Aorta (tissue), 5 donors: ENCODE measurements at regions not wholly inside any gene's neighbourhood (a gene's known extent, or its start where the extent isn't known, plus 50 kb on each side); places are given as distances from the start of the nearest gene placed in this dataset.

Experiments used
- ATAC-seq: fragments of 200-7000 bp; cut with Tn5 transposase; one replicate; pipeline ENCODE4 v1.9.1; 2022; ENCODE audit warnings: moderate library complexity; ENCODE audit not compliant: low FRiP score
- DNase-seq, 2 donors: peaks; one replicate each; pipeline ENCODE4 v3.0.0-alpha.2; 2020
- H3K27ac ChIP-seq, 2 donors: one replicate each; pipeline ENCODE4 v1.5.1; 2013; ENCODE audit warnings: low read length in 2 of 2, mild to moderate bottlenecking in 2 of 2, moderate library complexity in 2 of 2, control low read depth in 1 of 2, inconsistent platforms in 1 of 2, low read depth in 1 of 2
- H3K27me3 ChIP-seq, 2 donors: one replicate each; pipeline ENCODE4 v1.6.1; 2013; ENCODE audit warnings: control low read depth in 1 of 2, low read length in 1 of 2, mild to moderate bottlenecking in 1 of 2, moderate library complexity in 1 of 2; ENCODE audit not compliant: insufficient read depth in 2 of 2, control insufficient read depth in 1 of 2
- H3K36me3 ChIP-seq, 2 donors: one replicate each; pipeline ENCODE4 v1.6.1; 2013; ENCODE audit warnings: control low read depth in 1 of 2, low read length in 1 of 2, mild to moderate bottlenecking in 1 of 2; ENCODE audit not compliant: insufficient read depth in 2 of 2, control insufficient read depth in 1 of 2
- H3K4me1 ChIP-seq, 2 donors: one replicate each; pipeline ENCODE4 v1.6.1; 2013; ENCODE audit warnings: low read length in 2 of 2, control low read depth in 1 of 2, mild to moderate bottlenecking in 1 of 2, moderate library complexity in 1 of 2; ENCODE audit not compliant: insufficient read depth in 2 of 2, control insufficient read depth in 1 of 2
- H3K4me3 ChIP-seq, 2 donors: one replicate each; pipeline ENCODE4 v1.5.1; 2013; ENCODE audit warnings: low read length in 2 of 2, control low read depth in 1 of 2, mild to moderate bottlenecking in 1 of 2
- H3K9me3 ChIP-seq: one replicate; pipeline ENCODE4 v1.6.1; 2013; ENCODE audit warnings: mild to moderate bottlenecking, low read length; ENCODE audit not compliant: control insufficient read depth
- WGBS, 2 donors: extraction: QIAGEN DNeasy Blood & Tissue Kit; methylation state at CpG; one replicate each; pipeline ENCODE4 v1.1.7; 2013; 5-methylcytosine and 5-hydroxymethylcytosine counted together
- intact Hi-C, 2 donors: fragments of 100-400 bp; cut with DNase I; formaldehyde crosslinking; loops; one replicate each; pipeline versions ENCODE4 v1.14.2 to v1.15.0; 2022
- donor health status: healthy with polysubstance abuse.
- donor health status: Bipolar disorder and iron deficiency.
- donor health status: DM: no; HTN: no; CAD: no.
- donor health status: DM: no; HTN: no; CAD: no.
- donor health status: DM: yes; HTN: yes; CAD: no.

DNA sequence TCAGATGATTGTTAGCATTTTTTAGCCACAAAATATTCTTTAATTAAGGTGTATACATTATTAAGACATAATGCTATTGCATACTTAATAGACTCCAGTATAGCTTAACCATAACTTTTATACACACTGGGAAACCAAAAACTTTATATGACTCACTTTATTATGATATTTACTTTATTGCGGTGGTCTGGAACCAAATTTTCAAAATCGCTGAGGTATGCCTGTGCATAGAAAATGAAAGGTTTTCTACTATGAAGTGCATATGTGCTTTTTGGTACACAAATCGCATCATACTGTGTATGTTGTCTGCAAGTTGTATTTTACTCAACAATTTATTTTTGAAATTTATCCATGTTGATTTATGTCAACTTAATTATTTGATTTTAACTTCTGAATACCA lies 875.1 kb downstream of the SLC4A3 start:
- Histone ChIP-seq H3K36me3 (no peaks in the 10 kb centered on the region), H3K4me1 (no peaks in the 10 kb centered on the region), H3K27ac (no peak overlapping the region), H3K9me3 (no peaks in the 10 kb centered on the region), H3K4me3 (no peak overlapping the region), H3K27me3 (no peaks in the 10 kb centered on the region)
- WGBS, 2 donors: 97 to 99% methylated on average over 3 of the region's 3 CpGs
- ATAC-seq (no peak), DNase-seq (no peak)
- intact Hi-C loops: no loop called here

DNA sequence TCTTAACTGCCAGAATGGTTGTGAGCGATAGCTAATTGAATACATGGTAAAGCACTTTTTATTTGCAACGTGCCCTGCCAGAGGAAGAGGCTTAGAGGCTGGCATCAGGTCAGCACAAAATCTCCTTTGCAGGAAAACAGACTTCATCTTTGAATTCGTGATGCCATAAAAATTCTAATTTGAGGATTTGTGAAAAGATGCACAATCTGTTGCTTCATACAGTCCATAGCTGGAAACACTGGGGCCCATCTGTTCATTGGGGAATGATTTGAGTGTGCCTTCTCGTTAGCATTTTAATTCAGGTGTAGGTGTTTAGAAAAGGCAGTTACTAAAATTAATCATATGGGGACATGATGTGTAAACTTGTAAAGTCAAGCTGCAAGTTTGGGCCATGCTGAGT lies 876.0 kb downstream of the SLC4A3 start:
- Histone ChIP-seq H3K4me1 (no peaks in the 10 kb centered on the region), H3K27me3 (no peaks in the 10 kb centered on the region), H3K27ac (no peak overlapping the region), H3K4me3 (no peak overlapping the region), H3K36me3 (no peaks in the 10 kb centered on the region), H3K9me3 (no peaks in the 10 kb centered on the region)
- intact Hi-C loops: no loop called here
- ATAC-seq: no peak
- WGBS, 2 donors: 94 to 95% methylated on average over 4 of the region's 4 CpGs
- DNase-seq: no peak

DNA sequence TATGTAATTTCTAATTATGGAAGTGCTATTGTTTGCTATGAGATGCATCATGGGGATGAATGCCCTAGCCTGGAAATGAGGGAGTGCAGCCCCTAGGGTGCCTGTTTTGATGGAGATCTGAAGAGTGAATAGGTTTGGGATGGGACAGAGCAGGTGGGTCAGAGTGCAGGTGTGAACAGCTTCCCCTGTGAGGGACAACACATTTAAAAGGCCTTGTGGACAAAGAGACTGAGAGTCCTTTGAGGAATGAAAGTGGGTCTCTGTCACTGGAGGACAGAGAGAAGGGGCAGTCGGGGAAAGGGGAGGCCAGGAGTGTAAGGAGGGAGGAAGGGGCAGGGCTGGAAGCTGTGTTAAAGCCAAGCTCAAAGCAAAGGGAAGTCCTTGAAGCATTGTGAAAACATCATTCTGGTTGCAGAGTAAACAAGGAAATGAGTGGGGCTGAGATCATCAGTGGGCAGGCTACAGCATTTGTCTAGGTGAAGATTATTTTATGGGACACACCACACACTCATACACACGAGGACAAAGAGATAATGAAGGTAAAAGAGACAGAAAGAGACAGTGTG lies 877.6 kb downstream of the SLC4A3 start:
- intact Hi-C loops: no loop called here
- Histone ChIP-seq H3K4me3 (no peak overlapping the region), H3K27me3 (no peaks in the 10 kb centered on the region), H3K4me1 (no peaks in the 10 kb centered on the region), H3K36me3 (no peaks in the 10 kb centered on the region), H3K9me3 (no peaks in the 10 kb centered on the region), H3K27ac (no peak overlapping the region)
- WGBS, 2 donors: 55 to 58% methylated on average over 2 of the region's 2 CpGs
- ATAC-seq: no peak
- no peak for DNase-seq

DNA sequence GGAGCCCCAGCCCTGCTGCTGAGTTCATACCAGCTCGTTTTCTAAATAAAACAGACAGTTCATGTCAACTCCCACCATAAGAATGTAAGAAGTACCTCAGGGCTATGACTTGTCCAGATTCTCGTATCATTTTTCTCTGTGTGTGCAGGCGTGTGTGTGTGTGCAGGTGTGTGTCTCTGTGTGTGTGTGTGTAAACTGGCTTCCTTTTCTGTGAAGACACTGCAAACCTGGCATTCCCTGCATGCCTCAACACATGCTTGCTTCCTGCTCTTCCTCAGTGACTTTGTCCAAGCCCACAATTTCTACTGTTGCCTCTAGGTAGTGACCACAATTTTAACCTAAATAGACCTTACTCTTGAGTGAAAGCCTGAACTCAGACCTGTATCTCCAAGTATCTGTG lies 879.0 kb downstream of the SLC4A3 start:
- Histone ChIP-seq H3K27me3 (no peaks in the 10 kb centered on the region), H3K27ac (no peak overlapping the region), H3K4me3 (no peak overlapping the region), H3K9me3 (no peaks in the 10 kb centered on the region), H3K36me3 (no peaks in the 10 kb centered on the region), H3K4me1 (no peaks in the 10 kb centered on the region)
- intact Hi-C loops: no loop called here
- ATAC-seq (no peak), DNase-seq (no peak)
- WGBS, 2 donors: 92 to 94% methylated on average over 3 of the region's 3 CpGs

DNA sequence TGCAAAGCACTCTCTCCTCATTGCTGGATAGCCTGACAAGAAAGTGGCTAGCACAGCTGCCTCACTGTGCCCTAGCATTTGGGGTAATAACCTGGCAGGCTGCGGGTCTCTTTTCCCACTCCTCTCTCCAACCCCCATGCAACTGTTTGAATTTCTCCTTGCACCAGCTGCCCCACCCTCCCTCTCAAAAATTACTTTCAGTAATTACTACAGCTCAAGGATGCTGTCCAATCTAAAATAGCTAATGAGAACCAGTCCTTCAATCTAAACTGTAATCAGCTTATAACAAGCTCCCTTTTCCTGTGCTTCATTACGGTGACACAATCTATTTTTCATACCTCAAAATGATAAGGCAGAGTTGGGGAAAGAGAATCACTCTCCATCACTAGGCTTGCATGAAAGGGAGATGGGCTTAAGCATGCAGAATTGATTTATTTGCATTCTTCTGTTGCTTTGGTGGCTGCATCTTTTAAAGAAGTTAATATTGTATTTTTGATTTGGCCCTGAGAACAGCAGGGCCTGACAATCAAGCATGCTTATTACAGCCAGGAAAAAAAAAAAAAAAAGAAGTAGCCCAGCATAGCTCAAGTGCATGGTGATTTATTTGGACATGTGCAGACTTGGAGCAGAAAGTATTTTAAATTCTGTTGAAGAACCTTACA lies 881.8 kb downstream of the SLC4A3 start:
- Histone ChIP-seq H3K9me3 (no peaks in the 10 kb centered on the region), H3K27me3 (no peaks in the 10 kb centered on the region), H3K4me3 (no peak overlapping the region), H3K27ac (no peak overlapping the region), H3K36me3 (no peaks in the 10 kb centered on the region), H3K4me1 (no peaks in the 10 kb centered on the region)
- WGBS, 2 donors: 78 to 89% methylated on average over 2 of the region's 2 CpGs
- intact Hi-C loops: no loop called here
- no peak for ATAC-seq
- DNase-seq: no peak

DNA sequence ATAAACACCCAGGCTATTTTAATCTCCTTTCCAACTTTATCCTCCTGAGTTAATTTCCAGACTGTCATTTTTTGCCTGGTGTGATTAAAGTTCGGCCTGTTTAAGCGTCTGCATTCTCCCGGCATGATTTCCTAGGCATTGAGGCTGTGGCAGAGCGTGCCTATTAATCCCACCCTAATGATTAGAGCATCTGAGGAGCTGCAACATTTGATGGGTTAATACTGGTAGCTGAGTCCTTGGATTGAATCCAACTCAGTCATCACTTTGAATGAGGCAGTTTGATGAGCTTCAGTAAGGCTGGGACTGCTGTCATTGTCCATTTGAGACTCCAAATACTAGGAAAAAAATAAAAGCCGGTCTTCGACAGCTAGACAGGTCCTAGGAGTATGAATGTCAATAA lies 882.5 kb downstream of the SLC4A3 start:
- intact Hi-C loops: no loop called here
- Histone ChIP-seq H3K36me3 (no peaks in the 10 kb centered on the region), H3K9me3 (no peaks in the 10 kb centered on the region), H3K27me3 (no peaks in the 10 kb centered on the region), H3K4me1 (no peaks in the 10 kb centered on the region), H3K4me3 (no peak overlapping the region), H3K27ac (no peak overlapping the region)
- no peak for DNase-seq
- WGBS, 2 donors: 93 to 94% methylated on average over 6 of the region's 6 CpGs
- ATAC-seq: no peak

DNA sequence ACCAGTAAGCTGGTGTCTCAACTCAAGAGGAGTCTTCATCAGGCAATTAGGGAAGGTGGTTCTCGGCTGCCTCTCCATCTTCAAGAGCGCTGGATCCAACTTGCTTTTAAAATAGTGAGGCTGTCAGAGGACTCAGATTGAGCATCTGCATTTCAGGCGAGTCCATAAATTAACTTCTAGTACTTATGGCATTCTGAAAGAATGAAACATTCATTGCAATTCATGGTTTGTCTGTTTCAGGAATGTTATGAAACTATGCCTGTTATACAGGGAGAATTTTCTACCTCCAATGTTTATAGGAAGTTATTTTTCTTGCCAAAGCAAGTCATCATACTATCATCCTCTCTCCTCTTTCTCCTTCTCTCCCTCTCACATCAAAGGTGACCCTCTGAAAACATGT lies 883.2 kb downstream of the SLC4A3 start:
- no peaks in the 10 kb centered on the region for H3K36me3 ChIP-seq
- no peak for ATAC-seq
- no peak for DNase-seq
- intact Hi-C loops: no loop called here
- H3K9me3 ChIP-seq: no peaks in the 10 kb centered on the region
- no peak overlapping the region for H3K4me3 ChIP-seq
- no peak overlapping the region for H3K27ac ChIP-seq
- 95 to 98% methylated on average over 3 of the region's 3 CpGs for WGBS, 2 donors
- H3K4me1 ChIP-seq: no peaks in the 10 kb centered on the region
- no peaks in the 10 kb centered on the region for H3K27me3 ChIP-seq

DNA sequence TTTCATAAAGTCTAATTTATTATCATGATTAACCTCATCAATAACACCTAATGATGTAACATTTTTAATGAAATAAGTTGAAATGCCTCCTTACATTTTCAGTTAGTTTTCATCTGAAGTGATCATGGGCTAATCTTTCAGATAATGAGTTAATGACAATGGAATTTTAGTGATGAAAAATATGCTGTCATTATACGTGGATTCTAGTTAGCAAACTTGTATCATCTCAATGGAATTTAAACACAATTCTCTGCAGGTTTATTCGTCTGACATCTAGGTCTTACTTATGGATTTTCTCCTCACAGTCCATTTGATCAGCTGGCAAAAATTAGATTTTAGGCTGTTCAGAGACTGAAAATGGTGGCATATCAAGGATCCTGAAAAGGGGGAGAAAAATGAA lies 885.0 kb downstream of the SLC4A3 start:
- WGBS, 2 donors: 52 to 59% methylated on average over 2 of the region's 2 CpGs
- H3K9me3 ChIP-seq: no peaks in the 10 kb centered on the region
- H3K4me3 ChIP-seq: no peak overlapping the region
- H3K27me3 ChIP-seq: no peaks in the 10 kb centered on the region
- H3K36me3 ChIP-seq: no peaks in the 10 kb centered on the region
- intact Hi-C loops: no loop called here
- H3K4me1 ChIP-seq: no peaks in the 10 kb centered on the region
- DNase-seq (no peak), ATAC-seq (no peak)
- no peak overlapping the region for H3K27ac ChIP-seq

DNA sequence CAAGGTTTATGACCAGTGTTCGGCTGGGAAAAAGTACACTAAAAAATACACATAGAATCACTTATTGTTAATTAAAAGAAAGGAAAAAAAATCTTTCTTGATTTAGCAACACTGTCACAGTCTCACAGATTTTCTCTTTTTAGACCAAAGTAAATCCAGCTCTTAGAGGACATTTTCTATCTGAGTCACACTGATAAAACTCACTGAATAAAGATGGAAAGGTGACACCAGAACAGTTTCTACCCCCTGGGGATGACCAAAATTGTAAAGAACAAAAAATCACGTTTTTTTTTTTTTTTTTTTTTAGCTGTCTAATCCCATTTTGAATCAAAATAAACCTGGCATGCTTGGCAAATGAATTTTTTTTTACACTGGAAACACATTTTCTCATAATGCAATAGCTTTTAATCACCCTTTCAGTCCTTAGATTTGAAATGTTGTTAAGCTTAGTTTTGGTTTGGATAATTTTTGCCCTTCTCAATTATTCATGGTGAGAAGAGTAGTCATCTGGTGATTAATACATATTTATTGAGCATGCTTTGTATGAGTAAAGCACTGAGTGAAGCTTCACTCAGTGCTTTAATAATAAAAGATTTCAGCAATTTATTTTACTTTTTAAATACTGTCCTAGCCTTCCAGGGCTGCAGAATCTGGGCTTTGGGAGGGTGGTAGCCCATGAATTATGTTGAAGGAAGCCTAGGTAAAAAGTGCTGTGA lies 886.3 kb downstream of the SLC4A3 start:
- no peaks in the 10 kb centered on the region for H3K36me3 ChIP-seq
- WGBS, 2 donors: 46 to 47% methylated on average over 2 of the region's 2 CpGs

More for the DNA sequence above, 886.3 kb downstream of the SLC4A3 start:
- intact Hi-C loops: no loop called here
- H3K27me3 ChIP-seq: no peaks in the 10 kb centered on the region
- H3K4me3 ChIP-seq: no peak overlapping the region
- H3K27ac ChIP-seq: no peak overlapping the region
- no peaks in the 10 kb centered on the region for H3K9me3 ChIP-seq
- ATAC-seq (no peak), DNase-seq (no peak)
- no peaks in the 10 kb centered on the region for H3K4me1 ChIP-seq
